SU-DHL-6 (cell line): ENCODE measurements at regions not wholly inside any gene's neighbourhood (a gene's known extent, or its start where the extent isn't known, plus 50 kb on each side); places are given as distances from the start of the nearest gene placed in this dataset.
A peak's percentile ranks its signal among the peaks of the same experiment; 100 is the strongest.

Experiments
- H2AFZ ChIP-seq: fragments of 200-600 bp; sonication (generic); 2 replicates; pipeline ENCODE4 v1.6.1; 2014; ENCODE audit warnings: low read depth, mild to moderate bottlenecking, moderate library complexity, mixed read lengths, antibody characterized with exemption, low read length; ENCODE audit not compliant: severe bottlenecking
- H3F3A ChIP-seq: fragments of 200-600 bp; shearing (Covaris generic); 2 replicates; pipeline ENCODE4 v1.6.0; 2016; ENCODE audit warnings: antibody characterized with exemption, mild to moderate bottlenecking; ENCODE audit not compliant: insufficient read depth
- H3K27ac ChIP-seq: fragments of 200-600 bp; sonication (generic); 2 replicates; pipeline ENCODE4 v1.5.1; 2016; ENCODE audit warnings: low read depth, mild to moderate bottlenecking, low read length, moderate library complexity, mixed read lengths
- H3K27me3 ChIP-seq: fragments of 200-600 bp; sonication (generic), shearing (Covaris generic); 2 replicates; pipeline ENCODE4 v1.6.0; 2014; ENCODE audit warnings: mild to moderate bottlenecking, low read length
- H3K36me3 ChIP-seq: fragments of 200-600 bp; sonication (generic); 2 replicates; pipeline ENCODE4 v1.6.1; 2014; ENCODE audit warnings: mild to moderate bottlenecking, low read length, mixed read lengths
- H3K4me2 ChIP-seq: fragments of 300-600, 200-600 bp; shearing (Covaris generic), sonication (generic); 2 replicates; pipeline ENCODE4 v1.6.0; 2014; ENCODE audit warnings: low read length, low read depth, mild to moderate bottlenecking; ENCODE audit not compliant: poor library complexity, severe bottlenecking
- H3K4me3 ChIP-seq: fragments of 200-600 bp; sonication (generic); 2 replicates; pipeline ENCODE4 v1.5.1; 2014; ENCODE audit warnings: antibody characterized with exemption, low read length, mild to moderate bottlenecking, mixed read lengths; ENCODE audit not compliant: insufficient read depth, poor library complexity, severe bottlenecking
- H3K79me2 ChIP-seq: fragments of 200-600 bp; sonication (generic); 2 replicates; pipeline ENCODE4 v1.6.1; 2014; ENCODE audit warnings: mild to moderate bottlenecking, low read length, moderate library complexity; ENCODE audit not compliant: insufficient read depth
- H3K9ac ChIP-seq: fragments of 200-600 bp; sonication (generic); 2 replicates; pipeline ENCODE4 v1.7.0; 2014; ENCODE audit warnings: mild to moderate bottlenecking, low read length
- H3K9me2 ChIP-seq: fragments of 200-600 bp; sonication (generic); replicated peaks from 2 replicates; pipeline ENCODE4 v1.6.1; 2014; ENCODE audit warnings: low read length; ENCODE audit not compliant: insufficient read depth
- H3K9me3 ChIP-seq: fragments of 200-600 bp; sonication (generic); 2 replicates; pipeline ENCODE4 v1.6.1; 2014; ENCODE audit warnings: low read length, mixed read lengths; ENCODE audit not compliant: insufficient read depth
- H4K20me1 ChIP-seq: fragments of 200-600 bp; sonication (generic); 2 replicates; pipeline ENCODE4 v1.6.1; 2014; ENCODE audit warnings: low read depth, mild to moderate bottlenecking, antibody characterized with exemption, low read length, moderate library complexity, mixed read lengths
- EZH2phosphoT487 ChIP-seq: fragments of 200-600 bp; sonication (generic), shearing (Covaris generic); conservative IDR thresholded peaks from 2 replicates; pipeline ENCODE4 v1.6.1; 2018; ENCODE audit warnings: mild to moderate bottlenecking, antibody characterized with exemption, low read length, moderate library complexity, mixed read lengths
- TF ChIP-seq, protein P1 (sequence below): fragments of 200-600 bp; sonication (generic); IDR thresholded peaks from one replicate; pipeline ENCODE4 v1.5.1; 2017; ENCODE audit warnings: antibody characterized with exemption, mild to moderate bottlenecking, low read length, moderate library complexity; ENCODE audit not compliant: insufficient read depth, poor library complexity, severe bottlenecking

- no peak overlapping the region for H3K9ac ChIP-seq
- H3K36me3 ChIP-seq = no peaks in the 10 kb centered on the region
- no peaks in the 10 kb centered on the region for H3K27me3 ChIP-seq
- no peak overlapping the region for H3K4me2 ChIP-seq
- no peaks in the 10 kb centered on the region for H3F3A ChIP-seq
- no peak overlapping the region for H3K4me3 ChIP-seq
- H3K79me2 ChIP-seq = no peaks in the 10 kb centered on the region
- H3K27ac ChIP-seq = no peak overlapping the region
- no peaks in the 10 kb centered on the region for H4K20me1 ChIP-seq
- no peaks in the 10 kb centered on the region for H3K9me2 ChIP-seq
- peak overlapping the region; percentile 48 for H2AFZ ChIP-seq
- no peak for TF ChIP-seq EZH2phosphoT487
- TF ChIP-seq, protein P1, sequence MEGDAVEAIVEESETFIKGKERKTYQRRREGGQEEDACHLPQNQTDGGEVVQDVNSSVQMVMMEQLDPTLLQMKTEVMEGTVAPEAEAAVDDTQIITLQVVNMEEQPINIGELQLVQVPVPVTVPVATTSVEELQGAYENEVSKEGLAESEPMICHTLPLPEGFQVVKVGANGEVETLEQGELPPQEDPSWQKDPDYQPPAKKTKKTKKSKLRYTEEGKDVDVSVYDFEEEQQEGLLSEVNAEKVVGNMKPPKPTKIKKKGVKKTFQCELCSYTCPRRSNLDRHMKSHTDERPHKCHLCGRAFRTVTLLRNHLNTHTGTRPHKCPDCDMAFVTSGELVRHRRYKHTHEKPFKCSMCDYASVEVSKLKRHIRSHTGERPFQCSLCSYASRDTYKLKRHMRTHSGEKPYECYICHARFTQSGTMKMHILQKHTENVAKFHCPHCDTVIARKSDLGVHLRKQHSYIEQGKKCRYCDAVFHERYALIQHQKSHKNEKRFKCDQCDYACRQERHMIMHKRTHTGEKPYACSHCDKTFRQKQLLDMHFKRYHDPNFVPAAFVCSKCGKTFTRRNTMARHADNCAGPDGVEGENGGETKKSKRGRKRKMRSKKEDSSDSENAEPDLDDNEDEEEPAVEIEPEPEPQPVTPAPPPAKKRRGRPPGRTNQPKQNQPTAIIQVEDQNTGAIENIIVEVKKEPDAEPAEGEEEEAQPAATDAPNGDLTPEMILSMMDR = no peak
- H3K9me3 ChIP-seq = no peaks in the 10 kb centered on the region
Observed at GRCh38 chr3:162884373-162884772, 1387.8 kb downstream of the OTOL1 start.

DNA sequence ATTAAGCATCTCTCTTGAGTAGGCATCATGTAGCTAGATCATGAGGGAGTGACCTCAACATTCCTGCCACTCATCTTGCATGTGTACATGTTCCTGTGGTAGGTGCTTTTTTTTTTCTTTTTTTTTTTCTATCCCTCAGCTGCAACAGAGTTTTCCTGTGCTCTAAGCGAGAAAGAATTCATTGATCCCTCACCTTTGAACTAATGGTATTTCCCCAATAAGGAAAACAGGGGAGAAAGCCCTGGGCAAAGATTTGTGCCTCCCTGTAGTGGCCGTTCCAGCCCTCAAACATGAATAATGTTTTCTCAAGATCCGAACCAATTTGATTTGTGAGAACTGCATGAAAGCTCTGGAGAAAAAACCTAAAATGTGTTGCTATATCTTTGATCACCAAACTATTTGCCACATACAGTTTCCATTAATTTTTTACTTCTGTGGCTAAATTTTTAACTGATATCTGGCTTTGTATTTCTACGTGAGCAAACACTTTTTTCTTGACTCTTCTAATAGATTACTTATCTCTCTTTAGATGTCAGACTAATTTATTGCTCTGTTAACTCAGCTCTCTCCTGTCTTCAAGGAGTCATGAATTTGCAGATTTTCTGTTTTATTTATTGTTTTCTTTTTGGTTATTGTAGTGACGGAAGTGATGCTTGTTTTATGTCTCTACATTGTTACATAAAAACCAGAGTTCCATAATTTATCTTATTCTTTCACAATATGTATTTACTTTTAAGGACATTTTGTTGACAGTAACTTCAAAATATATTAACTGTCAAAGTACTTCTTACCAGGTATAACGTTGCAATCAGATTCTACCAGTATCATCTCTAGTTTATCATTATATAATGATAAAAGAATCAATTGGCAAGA lies 1396.5 kb downstream of the OTOL1 start:
- Histone ChIP-seq H3K27ac (no peak overlapping the region), H3K79me2 (no peaks in the 10 kb centered on the region), H3K27me3 (no peaks in the 10 kb centered on the region), H3F3A (no peaks in the 10 kb centered on the region), H3K4me3 (no peak overlapping the region), H2AFZ (no peak overlapping the region), H3K4me2 (no peak overlapping the region), H4K20me1 (no peaks in the 10 kb centered on the region), H3K9ac (no peak overlapping the region), H3K9me3 (peaks cover 19% of the 10 kb centered on the region; the same call in 1 of the 2 replicates), H3K36me3 (peaks cover 4% of the 10 kb centered on the region; the same call in 1 of the 2 replicates), H3K9me2 (no peaks in the 10 kb centered on the region)
- no peak for TF ChIP-seq EZH2phosphoT487
- TF ChIP-seq, protein P1 = no peak

DNA sequence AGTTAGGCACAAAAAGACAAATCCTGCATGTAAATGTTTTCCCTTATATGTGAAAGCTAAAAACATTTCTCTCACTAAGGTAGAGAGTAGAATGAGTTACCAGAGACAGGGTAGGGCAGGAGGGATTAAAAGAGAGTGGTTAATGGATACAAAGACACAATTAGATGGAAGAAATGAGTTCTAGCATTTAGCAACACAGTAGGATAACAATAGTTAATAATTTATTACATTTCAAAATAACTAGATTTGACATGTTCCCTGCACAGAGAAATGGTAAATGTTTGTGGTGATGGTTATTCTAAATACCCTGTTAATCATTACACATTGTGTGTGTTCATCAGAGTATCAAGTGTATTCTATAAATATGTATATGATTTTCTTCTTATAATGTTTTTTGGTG lies 1400.7 kb downstream of the OTOL1 start:
- H3F3A ChIP-seq = no peaks in the 10 kb centered on the region
- H3K4me2 ChIP-seq = no peak overlapping the region
- H3K9ac ChIP-seq = no peak overlapping the region
- H3K9me3 ChIP-seq = peaks cover 5% of the 10 kb centered on the region; the same call in 1 of the 2 replicates
- no peaks in the 10 kb centered on the region for H4K20me1 ChIP-seq
- H3K27ac ChIP-seq = no peak overlapping the region
- no peak overlapping the region for H3K4me3 ChIP-seq
- H3K79me2 ChIP-seq = no peaks in the 10 kb centered on the region
- no peaks in the 10 kb centered on the region for H3K9me2 ChIP-seq
- peak overlapping the region; percentile 0 for H2AFZ ChIP-seq
- 0 out of 2 replicates have a peak, but pooled peaks cover 4% of the 10 kb centered on the region for H3K36me3 ChIP-seq
- no peaks in the 10 kb centered on the region for H3K27me3 ChIP-seq
- TF ChIP-seq, protein P1 = no peak
- TF ChIP-seq EZH2phosphoT487 = no peak
